ENCODE measurements at regions not wholly inside any gene's neighbourhood (a gene's known extent, or its start where the extent isn't known, plus 50 kb on each side); places are given as distances from the start of the nearest gene placed in this dataset.

- H3K4me3 ChIP-seq (ENCODE audit: low read depth, low read length, poor library complexity, severe bottlenecking) = no peak overlapping the region
- no peak overlapping the region for H3K27ac ChIP-seq (ENCODE audit: low read depth, low read length, poor library complexity, severe bottlenecking)
- CTCF ChIA-PET = no interaction called here
- POLR2A ChIA-PET (ENCODE audit: low non-redundant PET) = no interaction called here
- H3K27me3 ChIP-seq (replicated peaks; ENCODE audit: insufficient read depth, low read depth, low read length, poor library complexity) = peaks cover 32% of the 10 kb centered on the region
- H3K4me1 ChIP-seq (ENCODE audit: insufficient read depth, low read length, poor library complexity, severe bottlenecking) = no peaks in the 10 kb centered on the region
- H3K9me3 ChIP-seq (ENCODE audit: low read depth, low read length, poor library complexity, severe bottlenecking) = no peaks in the 10 kb centered on the region
- no TSS peak for BruUV-seq (replicated peaks)
- peak; percentile 81 for DNase-seq (ENCODE audit: low spot score)
- H3K36me3 ChIP-seq (ENCODE audit: insufficient read depth, low read length, poor library complexity, severe bottlenecking) = no peaks in the 10 kb centered on the region
- TF ChIP-seq CTCF (conservative IDR thresholded peaks at IDR 0.05; ENCODE audit: low read depth, low read length) = peak; percentile 98
- TF ChIP-seq EZH2 (IDR thresholded peaks at IDR 0.05; ENCODE audit: borderline replicate concordance, low read depth, low read length, poor library complexity, severe bottlenecking) = no peak
- intact Hi-C loops (cut with micrococcal nuclease; ENCODE audit: unreplicated experiment) = loop anchor here (2.0 to 10.0 kb wide), 3 partner anchors 160 to 292 kb away; no protein-coding TSS in a partner anchor
Measured at GRCh38 chr6:30396833-30397479, 52.0 kb downstream of the RPP21 start.

- TF ChIP-seq EZH2 (IDR thresholded peaks at IDR 0.05; ENCODE audit: borderline replicate concordance, low read depth, low read length, poor library complexity, severe bottlenecking) (no peak), CTCF (conservative IDR thresholded peaks at IDR 0.05; ENCODE audit: low read depth, low read length) (no peak)
- Histone ChIP-seq H3K36me3 (ENCODE audit: insufficient read depth, low read length, poor library complexity, severe bottlenecking) (no peaks in the 10 kb centered on the region), H3K27ac (ENCODE audit: low read depth, low read length, poor library complexity, severe bottlenecking) (no peak overlapping the region), H3K4me3 (ENCODE audit: low read depth, low read length, poor library complexity, severe bottlenecking) (no peak overlapping the region), H3K27me3 (replicated peaks; ENCODE audit: insufficient read depth, low read depth, low read length, poor library complexity) (peaks cover 29% of the 10 kb centered on the region), H3K4me1 (ENCODE audit: insufficient read depth, low read length, poor library complexity, severe bottlenecking) (no peaks in the 10 kb centered on the region), H3K9me3 (ENCODE audit: low read depth, low read length, poor library complexity, severe bottlenecking) (no peaks in the 10 kb centered on the region)
- no TSS peak for BruUV-seq (replicated peaks)
- no peak for DNase-seq (ENCODE audit: low spot score)
- POLR2A ChIA-PET (ENCODE audit: low non-redundant PET) = no interaction called here
- CTCF ChIA-PET = interaction anchor here (0.6 to 0.8 kb wide), 3 partner anchors 38 to 179 kb away, joined by 3 to 9 read pairs (median 4); no protein-coding TSS in a partner anchor
- intact Hi-C loops (cut with micrococcal nuclease; ENCODE audit: unreplicated experiment) = loop anchor here (2.0 to 10.0 kb wide), 4 partner anchors 41 to 293 kb away; no protein-coding TSS in a partner anchor
Measured at GRCh38 chr6:30397697-30398096, 52.7 kb downstream of the RPP21 start.

DNA sequence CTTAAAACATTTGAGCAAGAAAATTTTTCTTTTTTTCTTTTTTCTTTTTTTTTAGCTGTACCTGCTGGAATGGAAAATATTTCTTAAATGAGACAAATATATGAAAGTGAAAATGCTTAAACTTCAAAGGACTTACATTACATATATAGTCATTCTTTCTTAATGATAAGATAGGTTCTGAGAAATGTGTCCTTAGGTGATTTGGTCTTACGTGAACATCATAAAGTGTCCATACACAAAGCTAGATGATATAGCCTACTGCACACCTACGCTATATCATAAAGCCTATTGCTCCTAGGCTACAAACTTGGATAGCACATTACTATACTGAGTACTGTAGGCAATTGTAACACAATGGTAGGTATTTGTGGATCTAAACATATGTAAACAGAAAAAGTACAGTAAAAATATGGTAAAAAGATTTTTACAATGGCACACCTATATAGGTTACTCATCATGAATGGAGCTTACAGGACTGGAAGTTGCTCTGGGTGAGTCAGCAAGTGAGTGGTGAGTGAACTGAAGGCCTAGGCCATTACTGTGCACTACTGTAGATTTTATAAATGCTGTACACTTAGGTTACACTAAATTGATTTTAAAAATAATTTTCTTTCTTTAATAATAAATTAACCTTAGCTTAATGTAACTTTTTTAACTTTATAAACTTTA is 54.6 kb downstream of the RPP21 start:
- ChIA-PET CTCF (interaction anchor here (1.4 kb wide), 1 partner anchor 54 kb away, joined by 3 read pairs; no protein-coding TSS in a partner anchor), POLR2A (ENCODE audit: low non-redundant PET) (no interaction called here)
- no peak for DNase-seq (ENCODE audit: low spot score)
- H3K4me3 ChIP-seq (ENCODE audit: low read depth, low read length, poor library complexity, severe bottlenecking) = no peak overlapping the region
- no peaks in the 10 kb centered on the region for H3K9me3 ChIP-seq (ENCODE audit: low read depth, low read length, poor library complexity, severe bottlenecking)
- no peak for TF ChIP-seq CTCF (conservative IDR thresholded peaks at IDR 0.05; ENCODE audit: low read depth, low read length)
- TF ChIP-seq EZH2 (IDR thresholded peaks at IDR 0.05; ENCODE audit: borderline replicate concordance, low read depth, low read length, poor library complexity, severe bottlenecking) = no peak
- no TSS peak for BruUV-seq (replicated peaks)
- H3K27ac ChIP-seq (ENCODE audit: low read depth, low read length, poor library complexity, severe bottlenecking) = no peak overlapping the region
- H3K4me1 ChIP-seq (ENCODE audit: insufficient read depth, low read length, poor library complexity, severe bottlenecking) = no peaks in the 10 kb centered on the region
- peaks cover 30% of the 10 kb centered on the region for H3K27me3 ChIP-seq (replicated peaks; ENCODE audit: insufficient read depth, low read depth, low read length, poor library complexity)
- intact Hi-C loops (cut with micrococcal nuclease; ENCODE audit: unreplicated experiment) = loop anchor here (2.0 to 10.0 kb wide), 3 partner anchors 43 to 295 kb away; no protein-coding TSS in a partner anchor
- no peaks in the 10 kb centered on the region for H3K36me3 ChIP-seq (ENCODE audit: insufficient read depth, low read length, poor library complexity, severe bottlenecking)

All from A673 (cell line).